ENCODE measurements at regions not wholly inside any gene's neighbourhood (a gene's known extent, or its start where the extent isn't known, plus 50 kb on each side); places are given as distances from the start of the nearest gene placed in this dataset.

GRCh38 chrX:39613997-39614679 is 483.6 kb downstream of the BCOR start:
- H3K27ac ChIP-seq, result no peak overlapping the region
- no peaks in the 10 kb centered on the region for H3K9me2 ChIP-seq (ENCODE audit: insufficient read depth)
- H3K9ac ChIP-seq, result no peak overlapping the region
- in situ Hi-C loops (cut with MboI), result no loop called here
- H4K20me1 ChIP-seq (ENCODE audit: insufficient read depth), result no peaks in the 10 kb centered on the region
- H3K4me2 ChIP-seq (ENCODE audit: unreplicated experiment), result no peak overlapping the region
- no peaks in the 10 kb centered on the region for H3K4me1 ChIP-seq (ENCODE audit: insufficient read depth)
- TF ChIP-seq EZH2phosphoT487 (IDR thresholded peaks at IDR 0.05; ENCODE audit: insufficient read depth, low read depth) (no peak), EZH2 (IDR thresholded peaks at IDR 0.05; ENCODE audit: insufficient read depth, poor library complexity, severe bottlenecking) (no peak)
- 18 to 21% methylated on average over 17 to 18 of the region's 23 CpGs for WGBS, 2 experiments (ENCODE audit: low coverage in 1 of 2, low lambda C conversion rate in 2 of 2, missing lambda C conversion rate in 2 of 2)
- H3F3A ChIP-seq (ENCODE audit: insufficient read depth), result no peaks in the 10 kb centered on the region
- no peak overlapping the region for H3K4me3 ChIP-seq
- H3K9me3 ChIP-seq (ENCODE audit: low read depth), result no peaks in the 10 kb centered on the region
- H3K36me3 ChIP-seq (ENCODE audit: low read depth), result no peaks in the 10 kb centered on the region
- no peak overlapping the region for H2AFZ ChIP-seq
- DNase-seq, result no peak
- no peaks in the 10 kb centered on the region for H3K79me2 ChIP-seq (ENCODE audit: insufficient read depth)
- no peaks in the 10 kb centered on the region for H3K27me3 ChIP-seq (replicated peaks; ENCODE audit: insufficient read depth)

GRCh38 chrX:39614680-39614998 is 483.1 kb downstream of the BCOR start:
- no peaks in the 10 kb centered on the region for H3F3A ChIP-seq (ENCODE audit: insufficient read depth)
- no peaks in the 10 kb centered on the region for H3K36me3 ChIP-seq (ENCODE audit: low read depth)
- H3K4me2 ChIP-seq (ENCODE audit: unreplicated experiment), result no peak overlapping the region
- no peak overlapping the region for H2AFZ ChIP-seq
- H3K79me2 ChIP-seq (ENCODE audit: insufficient read depth), result no peaks in the 10 kb centered on the region
- H3K9me3 ChIP-seq (ENCODE audit: low read depth), result no peaks in the 10 kb centered on the region
- no peak for TF ChIP-seq EZH2 (IDR thresholded peaks at IDR 0.05; ENCODE audit: insufficient read depth, poor library complexity, severe bottlenecking)
- TF ChIP-seq EZH2phosphoT487 (IDR thresholded peaks at IDR 0.05; ENCODE audit: insufficient read depth, low read depth), result no peak
- no peak overlapping the region for H3K9ac ChIP-seq
- H3K27me3 ChIP-seq (replicated peaks; ENCODE audit: insufficient read depth), result no peaks in the 10 kb centered on the region
- no peak overlapping the region for H3K27ac ChIP-seq
- H3K9me2 ChIP-seq (ENCODE audit: insufficient read depth), result no peaks in the 10 kb centered on the region
- H3K4me3 ChIP-seq, result no peak overlapping the region
- H4K20me1 ChIP-seq (ENCODE audit: insufficient read depth), result no peaks in the 10 kb centered on the region
- no peak for DNase-seq
- in situ Hi-C loops (cut with MboI), result no loop called here
- 42 to 52% methylated on average over 4 of the region's 4 CpGs for WGBS, 2 experiments (ENCODE audit: low coverage in 1 of 2, low lambda C conversion rate in 2 of 2, missing lambda C conversion rate in 2 of 2)
- no peaks in the 10 kb centered on the region for H3K4me1 ChIP-seq (ENCODE audit: insufficient read depth)

GRCh38 chrX:39616098-39616729 is 481.5 kb downstream of the BCOR start:
- in situ Hi-C loops (cut with MboI), result no loop called here
- H3K9me3 ChIP-seq (ENCODE audit: low read depth), result no peaks in the 10 kb centered on the region
- H3K79me2 ChIP-seq (ENCODE audit: insufficient read depth), result no peaks in the 10 kb centered on the region
- no peaks in the 10 kb centered on the region for H4K20me1 ChIP-seq (ENCODE audit: insufficient read depth)
- no peak overlapping the region for H2AFZ ChIP-seq
- 3 to 6% methylated on average over 5 of the region's 5 CpGs for WGBS, 2 experiments (ENCODE audit: low coverage in 1 of 2, low lambda C conversion rate in 2 of 2, missing lambda C conversion rate in 2 of 2)
- no peaks in the 10 kb centered on the region for H3K9me2 ChIP-seq (ENCODE audit: insufficient read depth)
- no peak overlapping the region for H3K9ac ChIP-seq
- no peak overlapping the region for H3K27ac ChIP-seq
- no peak overlapping the region for H3K4me2 ChIP-seq (ENCODE audit: unreplicated experiment)
- H3K27me3 ChIP-seq (replicated peaks; ENCODE audit: insufficient read depth), result no peaks in the 10 kb centered on the region
- no peak overlapping the region for H3K4me3 ChIP-seq
- H3K4me1 ChIP-seq (ENCODE audit: insufficient read depth), result no peaks in the 10 kb centered on the region
- no peak for DNase-seq
- TF ChIP-seq EZH2phosphoT487 (IDR thresholded peaks at IDR 0.05; ENCODE audit: insufficient read depth, low read depth) (no peak), EZH2 (IDR thresholded peaks at IDR 0.05; ENCODE audit: insufficient read depth, poor library complexity, severe bottlenecking) (no peak)
- no peaks in the 10 kb centered on the region for H3F3A ChIP-seq (ENCODE audit: insufficient read depth)
- no peaks in the 10 kb centered on the region for H3K36me3 ChIP-seq (ENCODE audit: low read depth)

- Histone ChIP-seq H3K36me3 (ENCODE audit: low read depth) (no peaks in the 10 kb centered on the region), H3K9ac (no peak overlapping the region), H3K9me2 (ENCODE audit: insufficient read depth) (no peaks in the 10 kb centered on the region), H3K4me3 (no peak overlapping the region), H3F3A (ENCODE audit: insufficient read depth) (no peaks in the 10 kb centered on the region), H2AFZ (no peak overlapping the region), H3K9me3 (ENCODE audit: low read depth) (no peaks in the 10 kb centered on the region), H3K4me1 (ENCODE audit: insufficient read depth) (no peaks in the 10 kb centered on the region), H3K4me2 (ENCODE audit: unreplicated experiment) (no peak overlapping the region), H3K27ac (no peak overlapping the region), H4K20me1 (ENCODE audit: insufficient read depth) (no peaks in the 10 kb centered on the region), H3K79me2 (ENCODE audit: insufficient read depth) (no peaks in the 10 kb centered on the region), H3K27me3 (replicated peaks; ENCODE audit: insufficient read depth) (no peaks in the 10 kb centered on the region)
- TF ChIP-seq EZH2phosphoT487 (IDR thresholded peaks at IDR 0.05; ENCODE audit: insufficient read depth, low read depth), result no peak
- no peak for TF ChIP-seq EZH2 (IDR thresholded peaks at IDR 0.05; ENCODE audit: insufficient read depth, poor library complexity, severe bottlenecking)
- DNase-seq, result no peak
- 23 to 37% methylated on average over 6 to 8 of the region's 8 CpGs for WGBS, 2 experiments (ENCODE audit: low coverage in 1 of 2, low lambda C conversion rate in 2 of 2, missing lambda C conversion rate in 2 of 2)
- in situ Hi-C loops (cut with MboI), result no loop called here
These were observed 481.0 kb downstream of the BCOR start for GRCh38 chrX:39616731-39617130.
